ENCODE measurements at regions not wholly inside any gene's neighbourhood (a gene's known extent, or its start where the extent isn't known, plus 50 kb on each side); places are given as distances from the start of the nearest gene placed in this dataset.

GRCh38 chr4:66829310-66829709, 716.0 kb downstream of the CENPC start:
- POLR2A ChIA-PET, result no interaction called here
- no peak for TF ChIP-seq BHLHE40 (IDR thresholded peaks at IDR 0.05; ENCODE audit: borderline replicate concordance)
- no peak for TF ChIP-seq ZNF384 (IDR thresholded peaks at IDR 0.05)
- TF ChIP-seq SP1 (IDR thresholded peaks at IDR 0.05), result no peak
- no peak for TF ChIP-seq FOXK2 (IDR thresholded peaks at IDR 0.05)
- no peak for TF ChIP-seq NFRKB (IDR thresholded peaks at IDR 0.05)
- TF ChIP-seq HDGF (IDR thresholded peaks at IDR 0.05; ENCODE audit: borderline replicate concordance), result no peak
- no peak for DNase-seq (ENCODE audit: extremely low spot score)
- CTCF ChIA-PET, result no interaction called here

GRCh38 chr4:66820681-66821080, 724.6 kb downstream of the CENPC start:
- DNase-seq (ENCODE audit: extremely low spot score), result no peak
- CTCF ChIA-PET, result no interaction called here

GRCh38 chr4:66814277-66814676, 731.0 kb downstream of the CENPC start:
- ChIA-PET CTCF (no interaction called here), POLR2A (no interaction called here)
- TF ChIP-seq NFRKB (IDR thresholded peaks at IDR 0.05) (no peak), CTBP1 (IDR thresholded peaks at IDR 0.05; ENCODE audit: borderline replicate concordance) (no peak), SP1 (IDR thresholded peaks at IDR 0.05) (no peak), FOXK2 (IDR thresholded peaks at IDR 0.05) (no peak), FOXM1 (IDR thresholded peaks at IDR 0.05; ENCODE audit: borderline replicate concordance) (no peak), ELF4 (IDR thresholded peaks at IDR 0.05) (no peak), TARDBP (IDR thresholded peaks at IDR 0.05) (no peak), FOXA1 (IDR thresholded peaks at IDR 0.05) (no peak), HDGF (IDR thresholded peaks at IDR 0.05; ENCODE audit: borderline replicate concordance) (no peak), ZNF384 (IDR thresholded peaks at IDR 0.05) (no peak), PKNOX1 (IDR thresholded peaks at IDR 0.05) (no peak), L3MBTL2 (conservative IDR thresholded peaks at IDR 0.05) (no peak), BHLHE40 (IDR thresholded peaks at IDR 0.05; ENCODE audit: borderline replicate concordance) (no peak)
- DNase-seq (ENCODE audit: extremely low spot score), result no peak

More at GRCh38 chr4:66820681-66821080, 724.6 kb downstream of the CENPC start:
- POLR2A ChIA-PET, result no interaction called here
- TF ChIP-seq FOXA1 (IDR thresholded peaks at IDR 0.05) (no peak), HDGF (IDR thresholded peaks at IDR 0.05; ENCODE audit: borderline replicate concordance) (no peak), CTBP1 (IDR thresholded peaks at IDR 0.05; ENCODE audit: borderline replicate concordance) (no peak), SP1 (IDR thresholded peaks at IDR 0.05) (no peak), ZNF384 (IDR thresholded peaks at IDR 0.05) (no peak), LEF1 (IDR thresholded peaks at IDR 0.05; ENCODE audit: borderline replicate concordance) (no peak), TARDBP (IDR thresholded peaks at IDR 0.05) (no peak), ARNT (IDR thresholded peaks at IDR 0.05) (no peak), BHLHE40 (IDR thresholded peaks at IDR 0.05; ENCODE audit: borderline replicate concordance) (no peak), PKNOX1 (IDR thresholded peaks at IDR 0.05) (no peak), L3MBTL2 (conservative IDR thresholded peaks at IDR 0.05) (no peak), FOXM1 (IDR thresholded peaks at IDR 0.05; ENCODE audit: borderline replicate concordance) (no peak), ELF4 (IDR thresholded peaks at IDR 0.05) (no peak), NFRKB (IDR thresholded peaks at IDR 0.05) (no peak), SUZ12 (IDR thresholded peaks at IDR 0.05) (no peak), FOXK2 (IDR thresholded peaks at IDR 0.05) (no peak)

GRCh38 chr4:66805582-66805981, 739.7 kb downstream of the CENPC start:
- ChIA-PET CTCF (no interaction called here), POLR2A (no interaction called here)
- TF ChIP-seq ZNF384 (IDR thresholded peaks at IDR 0.05) (no peak), SP1 (IDR thresholded peaks at IDR 0.05) (no peak), L3MBTL2 (conservative IDR thresholded peaks at IDR 0.05) (no peak), LEF1 (IDR thresholded peaks at IDR 0.05; ENCODE audit: borderline replicate concordance) (no peak), HDGF (IDR thresholded peaks at IDR 0.05; ENCODE audit: borderline replicate concordance) (no peak), CTBP1 (IDR thresholded peaks at IDR 0.05; ENCODE audit: borderline replicate concordance) (no peak), TARDBP (IDR thresholded peaks at IDR 0.05) (no peak), FOXM1 (IDR thresholded peaks at IDR 0.05; ENCODE audit: borderline replicate concordance) (no peak), NFRKB (IDR thresholded peaks at IDR 0.05) (no peak), BHLHE40 (IDR thresholded peaks at IDR 0.05; ENCODE audit: borderline replicate concordance) (no peak), PKNOX1 (IDR thresholded peaks at IDR 0.05) (no peak), ARNT (IDR thresholded peaks at IDR 0.05) (no peak), SUZ12 (IDR thresholded peaks at IDR 0.05) (no peak)
- DNase-seq (ENCODE audit: extremely low spot score), result no peak

- ChIA-PET POLR2A (no interaction called here), CTCF (no interaction called here)
- TF ChIP-seq NFRKB (IDR thresholded peaks at IDR 0.05) (no peak), HDGF (IDR thresholded peaks at IDR 0.05; ENCODE audit: borderline replicate concordance) (no peak), LEF1 (IDR thresholded peaks at IDR 0.05; ENCODE audit: borderline replicate concordance) (no peak), FOXM1 (IDR thresholded peaks at IDR 0.05; ENCODE audit: borderline replicate concordance) (no peak), L3MBTL2 (conservative IDR thresholded peaks at IDR 0.05) (no peak), SUZ12 (IDR thresholded peaks at IDR 0.05) (no peak), ARNT (IDR thresholded peaks at IDR 0.05) (no peak), FOXK2 (IDR thresholded peaks at IDR 0.05) (no peak), FOXA1 (IDR thresholded peaks at IDR 0.05) (no peak), ZNF384 (IDR thresholded peaks at IDR 0.05) (no peak), ELF4 (IDR thresholded peaks at IDR 0.05) (no peak), TARDBP (IDR thresholded peaks at IDR 0.05) (no peak), CTBP1 (IDR thresholded peaks at IDR 0.05; ENCODE audit: borderline replicate concordance) (no peak), PKNOX1 (IDR thresholded peaks at IDR 0.05) (no peak), BHLHE40 (IDR thresholded peaks at IDR 0.05; ENCODE audit: borderline replicate concordance) (no peak), SP1 (IDR thresholded peaks at IDR 0.05) (no peak)
- DNase-seq (ENCODE audit: extremely low spot score), result no peak
Observed at GRCh38 chr4:66804979-66805378, 740.3 kb downstream of the CENPC start.
